Neural cell (in vitro differentiated cells): ENCODE measurements at regions not wholly inside any gene's neighbourhood (a gene's known extent, or its start where the extent isn't known, plus 50 kb on each side); places are given as distances from the start of the nearest gene placed in this dataset.

ENCODE experiments used
- H2AFZ ChIP-seq: fragments of 200-600, 300-800 bp; sonication (generic), shearing (Covaris generic); 2 replicates; pipeline ENCODE4 v1.6.0; 2014; ENCODE audit warnings: low read depth, mild to moderate bottlenecking, antibody characterized with exemption, low read length, moderate library complexity
- H3F3A ChIP-seq: fragments of 200-600 bp; shearing (Covaris generic); 2 replicates; pipeline ENCODE4 v1.6.1; 2016; ENCODE audit warnings: mild to moderate bottlenecking, moderate library complexity, mixed read lengths, antibody characterized with exemption, low read length; ENCODE audit not compliant: insufficient read depth, poor library complexity, severe bottlenecking
- H3K27ac ChIP-seq: fragments of 200-600, 300-800 bp; sonication (generic), shearing (Covaris generic); 2 replicates; pipeline ENCODE4 v1.5.1; 2014; ENCODE audit warnings: mild to moderate bottlenecking, low read length, moderate library complexity
- H3K27me3 ChIP-seq: fragments of 300-800, 200-600 bp; sonication (generic), shearing (Covaris generic); 2 replicates; pipeline ENCODE4 v1.6.0; 2014; ENCODE audit warnings: mild to moderate bottlenecking, low read depth, low read length, moderate library complexity; ENCODE audit not compliant: insufficient read depth
- H3K36me3 ChIP-seq: fragments of 300-800, 200-600 bp; sonication (generic), shearing (Covaris generic); 2 replicates; pipeline ENCODE4 v1.5.1; 2014; ENCODE audit warnings: mild to moderate bottlenecking, antibody characterized with exemption, low read length, moderate library complexity; ENCODE audit not compliant: insufficient read depth
- H3K4me2 ChIP-seq: fragments of 300-800, 200-600 bp; sonication (generic), shearing (Covaris generic); 2 replicates; pipeline ENCODE4 v1.6.0; 2014; ENCODE audit warnings: mild to moderate bottlenecking, low read length
- H3K4me3 ChIP-seq: fragments of 300-800, 200-600 bp; sonication (generic), shearing (Covaris generic); 2 replicates; pipeline ENCODE4 v1.5.1; 2014; ENCODE audit warnings: mild to moderate bottlenecking, low read length, moderate library complexity
- H3K79me2 ChIP-seq: fragments of 200-600 bp; shearing (Covaris generic); replicated peaks from 2 replicates; pipeline ENCODE4 v1.6.0; 2014; ENCODE audit warnings: mild to moderate bottlenecking, low read length, moderate library complexity; ENCODE audit not compliant: insufficient read depth
- H3K9ac ChIP-seq: fragments of 300-800, 200-600 bp; sonication (generic), shearing (Covaris generic); 2 replicates; pipeline ENCODE4 v1.6.1; 2016; ENCODE audit warnings: mild to moderate bottlenecking, low read length, mixed read lengths
- H3K9me2 ChIP-seq: fragments of 200-600 bp; shearing (Covaris generic); 2 replicates; pipeline ENCODE4 v1.6.1; 2016; ENCODE audit warnings: mild to moderate bottlenecking, low read length, mixed read lengths; ENCODE audit not compliant: insufficient read depth
- H3K9me3 ChIP-seq: fragments of 200-600, 300-800 bp; sonication (generic), shearing (Covaris generic); 2 replicates; pipeline ENCODE4 v1.6.1; 2016; ENCODE audit warnings: mild to moderate bottlenecking, mixed run types, low read length, moderate library complexity, mixed read lengths
- H4K20me1 ChIP-seq: fragments of 200-600 bp; shearing (Covaris generic); 2 replicates; pipeline ENCODE4 v1.6.1; 2016; ENCODE audit warnings: mild to moderate bottlenecking, mixed run types; ENCODE audit not compliant: insufficient read depth
- EP300 ChIP-seq: fragments of 450-650 bp; conservative IDR thresholded peaks from 2 replicates; pipeline ENCODE4 v1.6.1; 2014; ENCODE audit warnings: antibody characterized with exemption, mild to moderate bottlenecking, moderate library complexity; ENCODE audit not compliant: poor library complexity, severe bottlenecking
- EZH2 ChIP-seq: fragments of 200-600, 300-800 bp; shearing (Covaris generic), sonication (generic); IDR thresholded peaks from 2 replicates; pipeline ENCODE4 v1.6.1; 2014; ENCODE audit warnings: antibody characterized with exemption, low read length, borderline replicate concordance, mild to moderate bottlenecking; ENCODE audit not compliant: insufficient read depth, poor library complexity, severe bottlenecking
- MXI1 ChIP-seq: fragments of 450-650 bp; conservative IDR thresholded peaks from 2 replicates; pipeline ENCODE4 v1.6.1; 2014; ENCODE audit warnings: antibody characterized with exemption, mild to moderate bottlenecking; ENCODE audit not compliant: poor library complexity, severe bottlenecking
- POLR2AphosphoS5 ChIP-seq: IDR thresholded peaks from 2 replicates; pipeline ENCODE4 v1.6.1; 2012
- RAD21 ChIP-seq: fragments of 450-650 bp; conservative IDR thresholded peaks from 2 replicates; pipeline ENCODE4 v1.6.1; 2014; ENCODE audit warnings: antibody characterized with exemption, mild to moderate bottlenecking, moderate library complexity
- SMC3 ChIP-seq: fragments of 450-650 bp; conservative IDR thresholded peaks from 2 replicates; pipeline ENCODE4 v1.6.1; 2014; ENCODE audit warnings: antibody characterized with exemption, mild to moderate bottlenecking, moderate library complexity; ENCODE audit not compliant: poor library complexity
- TAF1 ChIP-seq: IDR thresholded peaks from 2 replicates; pipeline ENCODE4 v1.6.1; 2012; ENCODE audit warnings: low read depth
- TF ChIP-seq, protein P1 (sequence below): IDR thresholded peaks from 2 replicates; pipeline ENCODE4 v1.6.1; 2012; ENCODE audit warnings: borderline replicate concordance
- TF ChIP-seq, protein P2 (sequence below): fragments of 450-650 bp; IDR thresholded peaks from 2 replicates; pipeline ENCODE4 v1.5.1; 2014; ENCODE audit warnings: antibody characterized with exemption, mild to moderate bottlenecking, moderate library complexity; ENCODE audit not compliant: poor library complexity, severe bottlenecking

DNA sequence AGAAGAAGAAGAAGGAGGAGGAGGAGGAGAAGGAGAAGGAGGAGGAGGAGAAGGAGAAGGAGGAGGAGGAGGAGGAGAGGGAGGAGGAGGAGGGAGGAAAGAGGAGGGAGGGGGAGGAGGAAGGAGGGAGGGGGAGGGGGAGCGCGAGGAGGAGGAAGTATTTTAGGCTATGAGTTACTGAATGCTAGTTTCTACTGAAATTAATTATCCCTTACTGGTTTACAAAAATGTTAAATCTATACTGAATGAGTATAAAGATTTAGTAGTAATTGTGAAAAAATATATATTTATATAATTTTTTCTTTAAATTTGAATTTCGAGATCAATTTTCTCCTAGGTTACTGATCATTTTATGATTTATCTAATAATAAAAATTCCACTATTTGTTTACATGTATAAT is 1769.0 kb upstream of the NUDT12 start:
- Histone ChIP-seq H2AFZ (no peak overlapping the region), H3K9ac (no peak overlapping the region), H3K4me2 (no peak overlapping the region), H3K9me2 (no peaks in the 10 kb centered on the region), H3K4me3 (no peak overlapping the region), H3K9me3 (no peaks in the 10 kb centered on the region), H3K36me3 (no peaks in the 10 kb centered on the region), H3K79me2 (no peaks in the 10 kb centered on the region), H3K27me3 (no peaks in the 10 kb centered on the region), H4K20me1 (no peaks in the 10 kb centered on the region), H3F3A (no peaks in the 10 kb centered on the region), H3K27ac (no peak overlapping the region)
- TF ChIP-seq, protein P1, sequence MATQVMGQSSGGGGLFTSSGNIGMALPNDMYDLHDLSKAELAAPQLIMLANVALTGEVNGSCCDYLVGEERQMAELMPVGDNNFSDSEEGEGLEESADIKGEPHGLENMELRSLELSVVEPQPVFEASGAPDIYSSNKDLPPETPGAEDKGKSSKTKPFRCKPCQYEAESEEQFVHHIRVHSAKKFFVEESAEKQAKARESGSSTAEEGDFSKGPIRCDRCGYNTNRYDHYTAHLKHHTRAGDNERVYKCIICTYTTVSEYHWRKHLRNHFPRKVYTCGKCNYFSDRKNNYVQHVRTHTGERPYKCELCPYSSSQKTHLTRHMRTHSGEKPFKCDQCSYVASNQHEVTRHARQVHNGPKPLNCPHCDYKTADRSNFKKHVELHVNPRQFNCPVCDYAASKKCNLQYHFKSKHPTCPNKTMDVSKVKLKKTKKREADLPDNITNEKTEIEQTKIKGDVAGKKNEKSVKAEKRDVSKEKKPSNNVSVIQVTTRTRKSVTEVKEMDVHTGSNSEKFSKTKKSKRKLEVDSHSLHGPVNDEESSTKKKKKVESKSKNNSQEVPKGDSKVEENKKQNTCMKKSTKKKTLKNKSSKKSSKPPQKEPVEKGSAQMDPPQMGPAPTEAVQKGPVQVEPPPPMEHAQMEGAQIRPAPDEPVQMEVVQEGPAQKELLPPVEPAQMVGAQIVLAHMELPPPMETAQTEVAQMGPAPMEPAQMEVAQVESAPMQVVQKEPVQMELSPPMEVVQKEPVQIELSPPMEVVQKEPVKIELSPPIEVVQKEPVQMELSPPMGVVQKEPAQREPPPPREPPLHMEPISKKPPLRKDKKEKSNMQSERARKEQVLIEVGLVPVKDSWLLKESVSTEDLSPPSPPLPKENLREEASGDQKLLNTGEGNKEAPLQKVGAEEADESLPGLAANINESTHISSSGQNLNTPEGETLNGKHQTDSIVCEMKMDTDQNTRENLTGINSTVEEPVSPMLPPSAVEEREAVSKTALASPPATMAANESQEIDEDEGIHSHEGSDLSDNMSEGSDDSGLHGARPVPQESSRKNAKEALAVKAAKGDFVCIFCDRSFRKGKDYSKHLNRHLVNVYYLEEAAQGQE = no peak
- TF ChIP-seq MXI1 (no peak), SMC3 (no peak), EZH2 (no peak), TAF1 (no peak), RAD21 (no peak), EP300 (no peak), POLR2AphosphoS5 (no peak)
- TF ChIP-seq, protein P2, sequence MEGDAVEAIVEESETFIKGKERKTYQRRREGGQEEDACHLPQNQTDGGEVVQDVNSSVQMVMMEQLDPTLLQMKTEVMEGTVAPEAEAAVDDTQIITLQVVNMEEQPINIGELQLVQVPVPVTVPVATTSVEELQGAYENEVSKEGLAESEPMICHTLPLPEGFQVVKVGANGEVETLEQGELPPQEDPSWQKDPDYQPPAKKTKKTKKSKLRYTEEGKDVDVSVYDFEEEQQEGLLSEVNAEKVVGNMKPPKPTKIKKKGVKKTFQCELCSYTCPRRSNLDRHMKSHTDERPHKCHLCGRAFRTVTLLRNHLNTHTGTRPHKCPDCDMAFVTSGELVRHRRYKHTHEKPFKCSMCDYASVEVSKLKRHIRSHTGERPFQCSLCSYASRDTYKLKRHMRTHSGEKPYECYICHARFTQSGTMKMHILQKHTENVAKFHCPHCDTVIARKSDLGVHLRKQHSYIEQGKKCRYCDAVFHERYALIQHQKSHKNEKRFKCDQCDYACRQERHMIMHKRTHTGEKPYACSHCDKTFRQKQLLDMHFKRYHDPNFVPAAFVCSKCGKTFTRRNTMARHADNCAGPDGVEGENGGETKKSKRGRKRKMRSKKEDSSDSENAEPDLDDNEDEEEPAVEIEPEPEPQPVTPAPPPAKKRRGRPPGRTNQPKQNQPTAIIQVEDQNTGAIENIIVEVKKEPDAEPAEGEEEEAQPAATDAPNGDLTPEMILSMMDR = no peak

DNA sequence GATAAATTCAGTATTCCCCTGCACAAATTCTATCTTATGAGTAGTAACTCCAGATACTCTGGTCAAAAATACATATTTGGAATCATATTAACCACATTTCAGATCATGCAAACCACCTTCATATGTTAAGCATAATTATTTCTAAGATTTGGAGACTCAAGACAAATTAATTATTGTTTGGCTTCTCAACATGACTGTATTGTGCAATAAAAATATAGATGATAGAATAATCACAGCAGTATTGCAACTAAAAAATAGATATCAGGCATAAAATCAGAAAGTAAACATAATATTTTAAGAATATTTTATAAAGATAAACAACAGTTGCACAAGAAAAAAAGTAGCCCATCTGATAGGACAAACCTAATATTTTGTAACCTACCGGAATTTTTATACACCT is 1767.6 kb upstream of the NUDT12 start:
- Histone ChIP-seq H3K27ac (no peak overlapping the region), H3K9me2 (no peaks in the 10 kb centered on the region), H3K4me3 (no peak overlapping the region), H3K9ac (no peak overlapping the region), H3K9me3 (no peaks in the 10 kb centered on the region), H2AFZ (no peak overlapping the region), H3K27me3 (no peaks in the 10 kb centered on the region), H3F3A (no peaks in the 10 kb centered on the region), H3K36me3 (no peaks in the 10 kb centered on the region), H4K20me1 (no peaks in the 10 kb centered on the region), H3K79me2 (no peaks in the 10 kb centered on the region), H3K4me2 (no peak overlapping the region)
- TF ChIP-seq, protein P2 = no peak
- TF ChIP-seq TAF1 = no peak
- TF ChIP-seq POLR2AphosphoS5 = no peak
- no peak for TF ChIP-seq EZH2
- TF ChIP-seq EP300 = no peak
- TF ChIP-seq SMC3 = no peak
- no peak for TF ChIP-seq RAD21
- TF ChIP-seq, protein P1 = no peak
- TF ChIP-seq MXI1 = no peak
